Loucy (cell line): ENCODE measurements at regions not wholly inside any gene's neighbourhood (a gene's known extent, or its start where the extent isn't known, plus 50 kb on each side); places are given as distances from the start of the nearest gene placed in this dataset.

Source experiments
- H2AFZ ChIP-seq: fragments of 200-600 bp; sonication (generic); 2 replicates; pipeline ENCODE4 v1.6.0; 2016; ENCODE audit warnings: antibody characterized with exemption, mild to moderate bottlenecking, low read length, moderate library complexity
- H3F3A ChIP-seq: fragments of 200-600 bp; 2 replicates; pipeline ENCODE4 v1.6.0; 2016; ENCODE audit warnings: antibody characterized with exemption, low read depth, mild to moderate bottlenecking
- H3K27me3 ChIP-seq: fragments of 200-600 bp; sonication (generic); 2 replicates; pipeline ENCODE4 v1.6.1; 2014; ENCODE audit warnings: low read length, mild to moderate bottlenecking; ENCODE audit not compliant: insufficient read depth, poor library complexity, severe bottlenecking
- H3K36me3 ChIP-seq: fragments of 200-600 bp; sonication (generic); 2 replicates; pipeline ENCODE4 v1.6.1; 2016; ENCODE audit warnings: low read length; ENCODE audit not compliant: insufficient read depth
- H3K4me1 ChIP-seq: fragments of 200-600 bp; sonication (generic); 2 replicates; pipeline ENCODE4 v1.5.1; 2014; ENCODE audit warnings: low read length, mild to moderate bottlenecking; ENCODE audit not compliant: insufficient read depth, poor library complexity, severe bottlenecking
- H3K4me2 ChIP-seq: fragments of 200-600 bp; sonication (generic); 2 replicates; pipeline ENCODE4 v1.6.0; 2014; ENCODE audit warnings: antibody characterized with exemption, low read length, low read depth, mild to moderate bottlenecking; ENCODE audit not compliant: poor library complexity, severe bottlenecking
- H3K4me3 ChIP-seq: fragments of 200-600 bp; sonication (generic); 2 replicates; pipeline ENCODE4 v1.5.1; 2014; ENCODE audit warnings: low read length, mild to moderate bottlenecking, mixed read lengths; ENCODE audit not compliant: poor library complexity, severe bottlenecking
- H3K79me2 ChIP-seq: fragments of 200-600 bp; sonication (generic); 2 replicates; pipeline ENCODE4 v1.6.1; 2014; ENCODE audit warnings: low read length; ENCODE audit not compliant: insufficient read depth
- H3K9ac ChIP-seq: fragments of 200-600 bp; sonication (generic); 2 replicates; pipeline ENCODE4 v1.6.0; 2014; ENCODE audit warnings: mild to moderate bottlenecking, low read depth, low read length, moderate library complexity; ENCODE audit not compliant: poor library complexity, severe bottlenecking
- H3K9me2 ChIP-seq: fragments of 200-600 bp; sonication (generic); replicated peaks from 2 replicates; pipeline ENCODE4 v1.6.1; 2016; ENCODE audit warnings: low read depth, low read length, mixed read lengths
- H3K9me3 ChIP-seq: fragments of 200-600 bp; sonication (generic); 2 replicates; pipeline ENCODE4 v1.6.1; 2014; ENCODE audit warnings: mild to moderate bottlenecking, antibody characterized with exemption, low read length, low read depth; ENCODE audit not compliant: insufficient read depth
- H4K20me1 ChIP-seq: fragments of 200-600 bp; sonication (generic); 2 replicates; pipeline ENCODE4 v1.6.0; 2014; ENCODE audit warnings: antibody characterized with exemption, low read length, mild to moderate bottlenecking; ENCODE audit not compliant: insufficient read depth, poor library complexity, severe bottlenecking
- EZH2phosphoT487 ChIP-seq: fragments of 200-600 bp; IDR thresholded peaks from 2 replicates; pipeline ENCODE4 v1.6.1; 2018; ENCODE audit warnings: antibody characterized with exemption, mild to moderate bottlenecking, moderate library complexity, borderline replicate concordance
- TF ChIP-seq, protein P1 (sequence below): fragments of 200-600 bp; sonication (generic); conservative IDR thresholded peaks from 2 replicates; pipeline ENCODE4 v1.5.1; 2014; ENCODE audit warnings: mild to moderate bottlenecking, antibody characterized with exemption, low read length

DNA sequence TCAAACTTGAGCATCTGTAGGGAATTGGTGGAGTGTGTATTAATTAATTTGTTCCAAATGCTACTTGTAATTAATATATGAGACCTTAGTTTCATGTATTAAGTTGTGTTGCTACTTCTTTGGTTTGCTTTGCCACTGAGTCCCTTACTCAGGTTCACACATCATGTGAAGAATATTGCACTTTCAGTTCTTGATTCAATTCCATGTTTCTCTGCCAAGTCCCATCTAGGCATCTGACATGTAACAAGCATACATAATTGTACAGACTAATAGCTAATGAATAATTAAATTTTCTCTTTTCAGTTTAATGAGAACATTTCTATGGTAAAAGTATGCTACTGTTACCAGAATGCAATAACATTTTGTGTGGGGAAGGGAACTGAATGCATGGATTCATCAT lies 640.0 kb downstream of the TMTC2 start:
- Histone ChIP-seq H3K4me2 (no peak overlapping the region), H3K36me3 (no peaks in the 10 kb centered on the region), H3K27me3 (no peaks in the 10 kb centered on the region), H3K9me3 (no peaks in the 10 kb centered on the region), H3K4me3 (no peak overlapping the region), H3K4me1 (no peaks in the 10 kb centered on the region), H2AFZ (no peak overlapping the region), H3K79me2 (no peaks in the 10 kb centered on the region), H3K9me2 (no peaks in the 10 kb centered on the region), H3K9ac (no peak overlapping the region), H3F3A (no peaks in the 10 kb centered on the region), H4K20me1 (no peaks in the 10 kb centered on the region)
- TF ChIP-seq, protein P1, sequence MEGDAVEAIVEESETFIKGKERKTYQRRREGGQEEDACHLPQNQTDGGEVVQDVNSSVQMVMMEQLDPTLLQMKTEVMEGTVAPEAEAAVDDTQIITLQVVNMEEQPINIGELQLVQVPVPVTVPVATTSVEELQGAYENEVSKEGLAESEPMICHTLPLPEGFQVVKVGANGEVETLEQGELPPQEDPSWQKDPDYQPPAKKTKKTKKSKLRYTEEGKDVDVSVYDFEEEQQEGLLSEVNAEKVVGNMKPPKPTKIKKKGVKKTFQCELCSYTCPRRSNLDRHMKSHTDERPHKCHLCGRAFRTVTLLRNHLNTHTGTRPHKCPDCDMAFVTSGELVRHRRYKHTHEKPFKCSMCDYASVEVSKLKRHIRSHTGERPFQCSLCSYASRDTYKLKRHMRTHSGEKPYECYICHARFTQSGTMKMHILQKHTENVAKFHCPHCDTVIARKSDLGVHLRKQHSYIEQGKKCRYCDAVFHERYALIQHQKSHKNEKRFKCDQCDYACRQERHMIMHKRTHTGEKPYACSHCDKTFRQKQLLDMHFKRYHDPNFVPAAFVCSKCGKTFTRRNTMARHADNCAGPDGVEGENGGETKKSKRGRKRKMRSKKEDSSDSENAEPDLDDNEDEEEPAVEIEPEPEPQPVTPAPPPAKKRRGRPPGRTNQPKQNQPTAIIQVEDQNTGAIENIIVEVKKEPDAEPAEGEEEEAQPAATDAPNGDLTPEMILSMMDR = no peak
- no peak for TF ChIP-seq EZH2phosphoT487

DNA sequence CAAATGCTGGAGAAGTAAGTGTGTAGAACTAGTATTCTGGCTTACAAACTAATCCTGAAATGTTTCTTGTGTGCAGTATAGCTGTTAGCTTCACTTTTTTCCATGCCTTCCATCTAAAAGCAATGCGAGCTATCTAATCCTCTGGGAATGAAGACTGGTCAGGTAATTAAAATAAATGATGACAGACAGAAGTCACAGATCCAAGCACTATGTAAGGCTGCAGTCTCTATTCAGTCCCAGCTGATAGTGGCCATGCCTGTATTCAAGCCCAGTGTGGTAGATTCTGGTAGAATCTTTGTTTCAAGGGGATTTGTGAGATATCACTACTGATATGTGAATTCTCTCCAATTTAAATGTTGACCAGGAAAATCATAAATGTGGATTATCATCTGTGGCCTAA lies 637.2 kb downstream of the TMTC2 start:
- Histone ChIP-seq H3K79me2 (no peaks in the 10 kb centered on the region), H3K4me2 (no peak overlapping the region), H3K27me3 (no peaks in the 10 kb centered on the region), H2AFZ (no peak overlapping the region), H3K4me1 (no peaks in the 10 kb centered on the region), H4K20me1 (no peaks in the 10 kb centered on the region), H3K9me3 (no peaks in the 10 kb centered on the region), H3K9ac (no peak overlapping the region), H3K36me3 (no peaks in the 10 kb centered on the region), H3K4me3 (no peak overlapping the region), H3F3A (no peaks in the 10 kb centered on the region), H3K9me2 (no peaks in the 10 kb centered on the region)
- TF ChIP-seq, protein P1 = no peak
- no peak for TF ChIP-seq EZH2phosphoT487

DNA sequence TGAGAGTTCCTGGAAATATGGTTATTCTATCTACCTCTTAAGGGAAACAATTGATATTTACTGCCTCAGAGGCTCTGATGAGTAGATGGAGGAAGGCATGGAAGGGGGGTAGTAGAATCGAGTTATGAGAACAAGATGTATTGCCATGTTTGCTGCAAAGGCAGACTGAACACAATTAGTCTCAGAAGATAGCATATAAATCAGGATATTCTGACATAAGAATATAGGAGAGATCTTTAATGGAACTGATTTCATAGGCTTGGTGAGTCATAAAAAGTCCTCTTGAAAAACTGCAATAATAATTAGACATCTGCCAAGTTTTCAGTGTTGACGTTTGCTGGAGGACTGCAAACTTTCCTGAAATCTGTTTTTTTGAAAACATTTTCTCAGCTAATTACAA lies 636.1 kb downstream of the TMTC2 start:
- H3K9me3 ChIP-seq = no peaks in the 10 kb centered on the region
- no peak overlapping the region for H3K4me2 ChIP-seq
- no peaks in the 10 kb centered on the region for H3K4me1 ChIP-seq
- no peak overlapping the region for H3K9ac ChIP-seq
- no peak overlapping the region for H3K4me3 ChIP-seq
- no peaks in the 10 kb centered on the region for H3F3A ChIP-seq
- no peak for TF ChIP-seq EZH2phosphoT487
- TF ChIP-seq, protein P1 = no peak
- H2AFZ ChIP-seq = no peak overlapping the region
- H3K79me2 ChIP-seq = no peaks in the 10 kb centered on the region
- no peaks in the 10 kb centered on the region for H3K9me2 ChIP-seq
- H3K27me3 ChIP-seq = no peaks in the 10 kb centered on the region
- H3K36me3 ChIP-seq = no peaks in the 10 kb centered on the region
- no peaks in the 10 kb centered on the region for H4K20me1 ChIP-seq
